Urinary bladder (tissue), 3 donors: ENCODE measurements at regions not wholly inside any gene's neighbourhood (a gene's known extent, or its start where the extent isn't known, plus 50 kb on each side); places are given as distances from the start of the nearest gene placed in this dataset.

ENCODE experiments used
- DNase-seq: peaks from one replicate; pipeline ENCODE4 v3.0.0-alpha.2; 2015; ENCODE audit errors: extremely low spot score
- H3K27ac ChIP-seq: one replicate; pipeline ENCODE4 v1.5.1; 2013; ENCODE audit warnings: low read depth, mild to moderate bottlenecking, moderate library complexity
- H3K36me3 ChIP-seq: one replicate; pipeline ENCODE4 v1.6.1; 2013; ENCODE audit warnings: mild to moderate bottlenecking, moderate library complexity; ENCODE audit not compliant: insufficient read depth
- H3K4me1 ChIP-seq: one replicate; pipeline ENCODE4 v1.6.1; 2013; ENCODE audit warnings: mild to moderate bottlenecking, moderate library complexity; ENCODE audit not compliant: insufficient read depth
- H3K4me3 ChIP-seq: one replicate; pipeline ENCODE4 v1.5.1; 2013; ENCODE audit warnings: low read depth, low read length
- WGBS: extraction: QIAGEN DNeasy Blood & Tissue Kit; methylation state at CpG from one replicate; pipeline ENCODE4 v1.1.7; 2013; 5-methylcytosine and 5-hydroxymethylcytosine counted together
- donor health status: healthy with polysubstance abuse.
- donor health status: healthy.

- no peak overlapping the region for H3K27ac ChIP-seq
- no peak overlapping the region for H3K4me3 ChIP-seq
- H3K36me3 ChIP-seq: no peaks in the 10 kb centered on the region
- WGBS: 97% methylated on average over 6 of the region's 6 CpGs
- H3K4me1 ChIP-seq: no peaks in the 10 kb centered on the region
- DNase-seq: no peak
These were observed 133.9 kb upstream of the PDE3A start for GRCh38 chr12:20234474-20234873.

DNA sequence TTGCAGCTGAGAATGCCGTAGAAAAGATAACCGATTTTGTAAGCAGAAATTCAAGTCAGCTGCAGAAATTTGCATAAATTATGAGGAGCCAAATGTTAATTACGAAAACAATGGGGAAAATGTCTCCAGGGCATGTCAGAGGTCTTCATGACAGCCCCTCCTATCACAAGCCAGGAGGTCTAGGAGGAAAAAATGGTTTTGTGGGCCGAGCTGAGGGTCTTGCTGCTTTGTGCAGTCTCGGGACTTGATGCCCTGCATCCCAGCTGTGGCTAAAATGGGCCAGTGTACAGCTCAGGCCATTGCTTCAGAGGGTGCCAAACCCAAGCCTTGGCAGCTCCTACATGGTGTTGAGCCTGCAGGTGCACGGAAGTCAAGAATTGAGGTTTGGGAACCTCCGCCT, 131.2 kb upstream of the PDE3A start:
- H3K27ac ChIP-seq: no peak overlapping the region
- H3K36me3 ChIP-seq: no peaks in the 10 kb centered on the region
- 91% methylated on average over 7 of the region's 7 CpGs for WGBS
- H3K4me1 ChIP-seq: no peaks in the 10 kb centered on the region
- no peak overlapping the region for H3K4me3 ChIP-seq
- no peak for DNase-seq

GRCh38 chr12:20245491-20245890, 122.8 kb upstream of the PDE3A start:
- no peak overlapping the region for H3K27ac ChIP-seq
- no peaks in the 10 kb centered on the region for H3K36me3 ChIP-seq
- no peaks in the 10 kb centered on the region for H3K4me1 ChIP-seq
- H3K4me3 ChIP-seq: no peak overlapping the region
- DNase-seq: no peak
- WGBS: 64% methylated on average over 1 of the region's 1 CpG

DNA sequence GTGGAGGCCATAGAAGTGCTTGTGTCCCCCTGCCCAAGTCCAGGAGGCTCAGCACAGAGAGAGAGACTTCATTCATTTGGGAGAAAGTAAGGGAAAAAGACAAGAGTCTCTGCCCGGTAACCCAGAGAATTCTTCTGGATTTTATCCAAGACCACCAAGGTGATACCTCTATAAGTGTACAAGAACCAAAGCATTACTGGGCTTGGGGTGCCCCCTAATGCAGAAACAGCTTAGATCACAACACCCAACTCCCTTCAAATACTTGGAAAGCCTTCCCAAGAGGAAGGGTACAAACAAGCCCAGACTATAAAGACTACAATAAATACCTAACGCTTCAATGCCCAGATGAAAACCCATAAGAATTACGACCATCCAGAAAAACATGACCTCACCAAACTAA, 119.7 kb upstream of the PDE3A start:
- Histone ChIP-seq H3K4me1 (no peaks in the 10 kb centered on the region), H3K36me3 (no peaks in the 10 kb centered on the region), H3K4me3 (no peak overlapping the region), H3K27ac (no peak overlapping the region)
- WGBS: 88% methylated on average over 3 of the region's 3 CpGs
- DNase-seq: no peak

GRCh38 chr12:20250761-20251160, 117.6 kb upstream of the PDE3A start:
- no peak for DNase-seq
- no peak overlapping the region for H3K27ac ChIP-seq
- 90% methylated on average over 1 of the region's 1 CpG for WGBS
- H3K36me3 ChIP-seq: no peaks in the 10 kb centered on the region
- no peaks in the 10 kb centered on the region for H3K4me1 ChIP-seq
- H3K4me3 ChIP-seq: no peak overlapping the region

DNA sequence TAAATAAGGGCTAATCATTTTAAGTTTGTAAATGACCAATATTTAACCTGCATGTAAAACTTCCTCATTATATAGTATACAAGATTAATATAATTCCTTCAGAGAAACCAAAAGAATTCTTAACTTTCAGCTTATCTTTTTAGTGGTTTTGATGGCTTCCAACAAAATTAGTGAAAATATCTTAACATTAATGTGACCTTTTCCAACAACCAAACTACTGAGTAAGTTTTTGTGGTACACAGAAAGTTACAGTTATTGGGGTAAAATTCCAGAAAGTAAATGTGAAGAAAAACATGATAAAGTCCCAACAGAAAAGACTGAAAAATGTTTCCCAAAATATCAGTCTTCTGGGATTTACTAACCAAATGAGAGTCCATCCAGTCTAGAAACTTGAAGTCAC, 111.0 kb upstream of the PDE3A start:
- H3K4me3 ChIP-seq: no peak overlapping the region
- no peaks in the 10 kb centered on the region for H3K36me3 ChIP-seq
- H3K27ac ChIP-seq: no peak overlapping the region
- no peaks in the 10 kb centered on the region for H3K4me1 ChIP-seq
- DNase-seq: no peak

DNA sequence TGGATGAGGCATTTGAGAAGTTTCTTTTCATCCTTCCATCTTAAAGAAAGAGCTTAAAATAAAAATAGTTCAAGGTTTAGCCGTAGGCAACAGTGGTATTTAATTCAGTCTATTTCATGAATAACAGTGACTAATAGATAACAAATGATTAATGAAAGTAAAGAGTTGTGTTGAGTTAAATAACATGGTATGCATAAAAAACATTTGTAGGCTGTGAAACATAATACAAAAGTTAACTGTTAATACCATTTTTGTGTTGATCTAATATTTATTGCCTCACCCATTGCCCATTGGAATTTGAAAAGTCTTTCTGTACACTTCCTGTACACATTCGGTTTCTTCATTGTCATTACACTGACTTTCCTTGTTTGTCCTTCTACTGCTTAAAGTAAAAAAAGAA, 108.6 kb upstream of the PDE3A start:
- no peak overlapping the region for H3K4me3 ChIP-seq
- no peaks in the 10 kb centered on the region for H3K36me3 ChIP-seq
- 91% methylated on average over 2 of the region's 2 CpGs for WGBS
- no peak overlapping the region for H3K27ac ChIP-seq
- no peak for DNase-seq
- no peaks in the 10 kb centered on the region for H3K4me1 ChIP-seq

GRCh38 chr12:20260851-20261250, 107.5 kb upstream of the PDE3A start:
- H3K27ac ChIP-seq: no peak overlapping the region
- WGBS: 47% methylated on average over 4 of the region's 4 CpGs

GRCh38 chr12:20262119-20262518, 106.2 kb upstream of the PDE3A start:
- no peak overlapping the region for H3K4me3 ChIP-seq
- no peak for DNase-seq
- H3K4me1 ChIP-seq: no peaks in the 10 kb centered on the region
- H3K36me3 ChIP-seq: no peaks in the 10 kb centered on the region
- no peak overlapping the region for H3K27ac ChIP-seq
- 93% methylated on average over 2 of the region's 2 CpGs for WGBS

More at GRCh38 chr12:20260851-20261250, 107.5 kb upstream of the PDE3A start:
- DNase-seq: no peak
- H3K4me1 ChIP-seq: no peaks in the 10 kb centered on the region
- no peak overlapping the region for H3K4me3 ChIP-seq
- no peaks in the 10 kb centered on the region for H3K36me3 ChIP-seq

DNA sequence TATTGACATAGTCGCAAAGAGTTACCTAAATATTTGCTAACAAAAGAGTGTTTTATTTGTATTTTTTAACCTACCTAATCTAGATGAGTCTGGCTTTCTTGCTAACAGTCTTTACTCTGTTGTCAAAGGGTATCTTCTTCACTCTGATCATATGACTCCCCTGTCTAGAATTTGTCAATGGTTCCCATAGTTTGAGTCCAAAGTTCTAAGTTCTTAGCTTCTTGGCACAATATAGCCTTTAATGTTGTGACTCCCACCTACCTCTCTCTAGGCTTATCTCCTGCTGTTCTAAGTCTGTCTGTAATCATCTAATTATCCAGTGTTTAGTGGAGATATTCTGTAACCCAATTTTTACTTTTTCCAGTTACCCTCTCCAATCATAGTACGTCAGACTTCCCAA, 104.3 kb upstream of the PDE3A start:
- Histone ChIP-seq H3K27ac (no peak overlapping the region), H3K36me3 (peaks cover 2% of the 10 kb centered on the region), H3K4me1 (no peaks in the 10 kb centered on the region), H3K4me3 (no peak overlapping the region)
- no peak for DNase-seq
- WGBS: 97% methylated on average over 2 of the region's 2 CpGs

DNA sequence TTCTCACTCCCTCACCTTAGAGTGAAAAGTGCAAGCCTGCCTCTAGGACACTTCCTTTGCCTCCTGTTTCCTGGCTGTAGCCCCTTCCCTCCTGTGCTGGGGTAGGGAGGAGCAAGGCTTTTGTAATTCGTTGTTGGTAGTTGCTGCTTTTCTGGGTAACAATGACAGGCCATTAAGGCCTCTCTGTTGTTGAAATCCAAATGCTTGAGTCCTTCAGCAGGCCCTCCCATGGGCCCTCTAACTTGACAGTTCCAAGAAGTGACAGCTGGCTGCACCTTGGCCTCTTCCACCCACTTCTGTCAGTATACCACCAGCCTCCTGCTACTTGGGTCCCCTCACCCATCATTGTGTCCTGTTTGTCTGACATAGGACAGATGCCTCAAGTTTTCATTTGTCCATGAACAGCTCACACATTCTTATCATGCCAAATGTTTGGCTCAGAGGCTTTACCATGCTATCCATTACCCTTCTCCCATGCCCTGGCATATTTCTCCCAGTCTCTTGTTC, 103.7 kb upstream of the PDE3A start:
- Histone ChIP-seq H3K4me1 (no peaks in the 10 kb centered on the region), H3K36me3 (peaks cover 2% of the 10 kb centered on the region), H3K4me3 (no peak overlapping the region), H3K27ac (no peak overlapping the region)
- 77% methylated on average over 1 of the region's 1 CpG for WGBS
- DNase-seq: no peak

GRCh38 chr12:20268121-20268732, 100.1 kb upstream of the PDE3A start:
- H3K4me1 ChIP-seq: no peaks in the 10 kb centered on the region
- H3K36me3 ChIP-seq: peaks cover 2% of the 10 kb centered on the region
- no peak for DNase-seq
- H3K27ac ChIP-seq: no peak overlapping the region
- 90% methylated on average over 6 of the region's 6 CpGs for WGBS
- no peak overlapping the region for H3K4me3 ChIP-seq

DNA sequence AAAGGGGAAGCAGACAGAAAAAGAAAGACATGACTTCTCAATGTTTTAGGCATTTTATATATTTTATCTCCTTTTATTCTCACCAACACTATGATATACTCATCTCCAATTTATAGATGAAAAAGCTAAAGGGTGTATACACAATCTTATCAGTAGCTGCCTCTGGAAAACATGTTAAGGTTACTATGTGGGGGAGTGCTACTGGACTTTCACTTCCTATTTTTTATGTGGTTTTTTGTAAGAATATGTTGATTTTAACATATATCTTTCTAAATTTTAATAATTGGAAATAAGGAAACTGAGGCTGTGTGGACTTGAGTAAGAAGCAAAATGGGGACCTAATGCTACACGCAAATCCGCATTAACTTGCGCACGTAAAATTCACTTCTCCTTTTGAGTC, 99.6 kb upstream of the PDE3A start:
- WGBS: 99% methylated on average over 4 of the region's 4 CpGs
- Histone ChIP-seq H3K27ac (no peak overlapping the region), H3K36me3 (peaks cover 2% of the 10 kb centered on the region), H3K4me1 (no peaks in the 10 kb centered on the region), H3K4me3 (no peak overlapping the region)
- no peak for DNase-seq

GRCh38 chr12:20269337-20270067, 98.8 kb upstream of the PDE3A start:
- no peak for DNase-seq
- no peaks in the 10 kb centered on the region for H3K4me1 ChIP-seq
- WGBS: 70% methylated on average over 5 of the region's 5 CpGs
- H3K27ac ChIP-seq: no peak overlapping the region
- no peak overlapping the region for H3K4me3 ChIP-seq
- H3K36me3 ChIP-seq: peaks cover 2% of the 10 kb centered on the region
